ENCODE measurements at regions not wholly inside any gene's neighbourhood (a gene's known extent, or its start where the extent isn't known, plus 50 kb on each side); places are given as distances from the start of the nearest gene placed in this dataset.
"Not testable (repeated sequence)": the region's sequence is repeated elsewhere in the genome, so short reads cannot be mapped to it uniquely, and the experiment has no call there.

DNA sequence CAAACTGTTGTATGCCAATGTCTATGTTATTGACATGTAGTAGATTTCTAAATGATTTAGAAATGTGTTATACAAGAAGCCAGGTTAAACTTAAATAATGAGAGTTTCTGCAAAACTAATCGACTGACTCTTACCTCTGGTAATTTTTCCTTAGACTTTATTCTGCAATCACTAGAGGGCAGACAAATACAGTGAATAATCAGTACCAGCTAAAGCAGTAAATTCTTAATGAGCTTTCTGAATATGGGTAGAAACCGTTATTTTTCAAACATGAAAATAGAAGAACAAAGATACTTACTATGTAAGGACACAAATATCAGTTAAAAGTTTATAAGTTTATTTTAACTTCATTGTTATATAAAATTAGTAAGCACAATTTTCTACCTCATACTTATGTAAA is 97.9 kb upstream of the RGS1 start:
- DNase-seq, result peak; percentile 27

DNA sequence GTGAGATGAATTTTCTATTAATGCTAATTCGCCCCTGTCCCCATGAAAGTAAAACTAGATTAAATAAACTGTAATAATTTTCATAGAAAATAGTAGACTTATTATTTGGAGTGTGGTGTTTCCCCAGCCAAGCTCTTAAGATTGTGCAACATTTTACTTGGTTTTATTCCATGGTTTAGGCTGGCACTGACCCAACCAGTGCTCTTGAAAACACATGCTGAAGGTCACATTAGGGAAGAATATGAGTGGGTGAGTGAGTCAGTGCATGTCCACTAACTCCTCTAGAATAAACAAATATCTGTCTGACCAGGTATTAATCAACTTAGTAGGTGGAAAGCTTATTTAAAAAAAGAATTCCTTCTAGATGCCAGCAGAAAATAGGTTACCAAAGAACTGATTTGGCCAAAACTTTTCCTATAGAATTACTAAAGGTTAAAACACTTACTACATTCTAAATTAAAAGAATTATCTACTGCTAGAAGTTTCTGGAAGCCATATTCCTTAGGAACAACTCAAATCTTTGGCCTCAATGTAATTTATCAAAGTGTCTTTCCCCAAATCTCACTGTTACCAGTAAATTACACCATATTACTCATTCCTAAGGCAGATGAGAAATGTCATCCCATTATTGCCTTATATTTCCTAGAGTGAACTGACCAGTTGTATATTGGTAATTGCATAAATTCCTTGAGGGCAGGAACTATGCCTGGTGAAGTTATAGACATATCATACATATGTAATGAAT is 89.7 kb upstream of the RGS1 start:
- no peak for DNase-seq

DNA sequence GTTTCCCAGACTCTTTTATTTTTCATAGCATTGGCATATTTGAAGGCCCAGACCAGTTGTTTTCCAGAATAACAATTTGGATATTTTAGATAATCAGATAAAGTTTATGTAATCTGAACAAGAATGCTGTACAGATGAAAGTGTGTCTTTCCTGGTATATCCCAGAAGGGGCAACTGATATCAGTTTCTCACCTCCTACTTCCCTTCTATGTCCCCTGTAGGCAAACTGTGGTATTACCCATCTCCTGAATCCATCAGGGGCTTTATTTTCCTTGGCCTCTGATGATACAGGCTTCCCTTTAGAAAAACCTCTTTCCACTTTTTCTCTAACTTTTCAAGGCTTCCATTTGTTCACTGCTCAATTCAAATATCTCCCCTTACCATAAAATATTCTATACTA is 87.5 kb upstream of the RGS1 start:
- DNase-seq, result no peak

DNA sequence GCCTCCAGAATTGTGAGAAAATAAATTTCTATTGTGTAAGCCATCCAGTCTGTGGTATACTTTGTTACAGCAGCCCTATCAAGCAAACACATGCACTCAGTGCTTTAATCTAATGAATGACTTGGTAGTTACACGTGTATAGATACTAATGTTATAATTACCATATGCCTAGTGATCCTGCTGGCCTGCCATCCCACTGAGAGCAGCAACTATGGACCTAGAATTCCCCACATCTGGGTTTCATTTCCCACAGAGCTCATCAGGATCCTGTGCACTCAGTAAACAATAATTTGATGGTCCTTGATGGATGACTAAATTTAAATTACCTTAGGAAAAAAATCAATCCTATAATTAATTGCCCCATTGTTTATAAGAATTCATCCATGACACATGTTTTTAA is 86.5 kb upstream of the RGS1 start:
- no peak for DNase-seq

DNA sequence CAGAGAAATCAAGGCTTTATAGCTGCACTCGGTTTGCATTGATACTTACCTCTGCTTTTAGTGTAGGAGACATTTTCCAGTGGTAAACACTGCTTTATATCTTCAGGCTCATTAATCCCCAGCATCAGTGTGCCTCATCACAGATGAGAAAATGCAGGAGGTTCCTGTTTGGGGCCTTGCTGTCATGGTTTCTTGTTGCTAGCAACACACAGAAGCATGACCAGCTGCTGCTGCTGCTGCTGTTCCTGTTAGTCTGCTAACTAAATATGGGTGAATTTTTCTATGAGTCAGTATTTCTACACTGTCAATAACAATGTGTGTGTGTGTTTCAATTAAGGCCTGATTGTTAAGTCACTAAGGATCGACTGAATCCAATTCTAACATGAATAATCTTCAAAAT is 85.8 kb upstream of the RGS1 start:
- DNase-seq, result peak; percentile 60

DNA sequence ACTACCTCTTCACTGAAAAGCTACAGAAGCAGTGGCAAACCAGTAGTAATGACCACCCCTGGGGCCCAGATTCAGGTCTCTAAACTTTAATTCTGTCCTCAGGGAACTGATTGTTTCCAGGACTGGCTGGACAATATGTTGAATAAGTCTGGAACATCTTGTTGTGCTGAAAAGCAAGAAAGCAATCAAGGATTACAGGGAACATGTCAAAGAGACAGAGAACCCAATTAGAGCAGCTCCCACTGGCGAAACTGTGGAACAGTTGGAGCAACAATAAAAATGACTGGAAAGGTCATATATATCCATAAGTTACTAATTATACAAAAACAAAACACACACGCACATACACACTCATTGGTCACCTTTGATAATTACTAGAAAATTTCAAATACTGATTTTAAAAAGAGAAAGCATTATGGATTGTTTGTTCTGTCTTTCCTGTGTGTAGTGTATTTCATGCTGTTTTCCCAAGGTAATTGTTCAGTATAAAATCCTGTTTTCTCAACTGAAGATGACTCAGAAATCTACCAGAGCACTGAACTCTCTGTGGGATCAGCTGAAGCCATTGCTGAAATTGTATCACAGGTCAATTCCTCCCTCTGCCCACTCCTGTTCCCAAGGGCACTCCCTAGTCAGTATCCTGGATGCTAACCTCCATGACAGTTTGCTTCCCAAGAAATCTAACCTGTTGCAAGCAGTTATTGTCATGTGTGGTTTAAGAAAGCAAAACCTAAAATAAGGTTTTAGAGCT is 83.6 kb upstream of the RGS1 start:
- no peak for DNase-seq

DNA sequence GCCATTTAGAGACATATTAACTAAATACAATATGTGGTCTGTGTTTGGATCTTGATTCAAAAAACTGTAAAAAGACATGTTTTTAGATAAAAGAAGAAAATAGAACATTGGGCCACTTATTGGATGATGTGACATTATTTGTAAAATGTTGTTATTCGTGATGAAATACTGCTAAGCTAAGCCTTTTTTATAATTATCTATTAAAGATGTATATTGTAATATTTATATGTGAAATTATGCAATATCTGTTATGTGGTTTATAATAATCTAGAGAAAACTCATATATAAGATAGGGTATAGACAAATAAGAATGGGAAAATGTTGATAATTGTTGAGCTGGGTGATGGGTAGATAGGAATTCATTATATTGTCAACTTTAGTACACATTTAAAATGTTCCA is 82.0 kb upstream of the RGS1 start:
- DNase-seq, result no peak

DNA sequence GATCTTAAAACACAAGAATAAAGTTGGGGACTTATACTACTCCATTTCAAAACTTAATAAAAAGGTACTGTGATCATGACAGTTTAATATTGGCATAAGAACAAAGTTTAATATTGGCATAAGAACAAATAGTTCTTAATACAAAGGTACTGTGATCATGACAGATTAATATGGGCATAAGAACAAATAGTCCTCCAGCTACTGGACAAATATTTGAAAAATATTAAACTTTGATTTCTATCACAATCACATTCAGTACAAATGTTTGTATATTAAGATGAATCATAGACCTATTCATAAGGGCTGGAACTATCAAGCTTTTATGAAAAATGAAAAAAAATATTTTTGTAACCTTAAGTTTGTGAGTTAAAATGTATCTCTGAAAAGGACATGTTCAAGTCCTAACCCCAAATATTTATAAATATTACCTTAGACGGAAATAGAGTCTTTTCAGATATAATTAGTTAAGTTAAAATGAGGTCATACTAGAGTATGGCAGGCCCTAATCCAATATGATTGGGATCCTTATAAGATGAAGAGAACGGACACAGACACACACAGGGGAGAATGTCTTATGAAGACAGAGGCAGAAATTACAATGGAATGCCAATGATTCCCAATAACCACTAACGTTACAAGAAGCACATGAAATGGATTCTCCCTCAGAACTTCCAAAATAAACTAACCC is 79.1 kb upstream of the RGS1 start:
- no peak for DNase-seq

DNA sequence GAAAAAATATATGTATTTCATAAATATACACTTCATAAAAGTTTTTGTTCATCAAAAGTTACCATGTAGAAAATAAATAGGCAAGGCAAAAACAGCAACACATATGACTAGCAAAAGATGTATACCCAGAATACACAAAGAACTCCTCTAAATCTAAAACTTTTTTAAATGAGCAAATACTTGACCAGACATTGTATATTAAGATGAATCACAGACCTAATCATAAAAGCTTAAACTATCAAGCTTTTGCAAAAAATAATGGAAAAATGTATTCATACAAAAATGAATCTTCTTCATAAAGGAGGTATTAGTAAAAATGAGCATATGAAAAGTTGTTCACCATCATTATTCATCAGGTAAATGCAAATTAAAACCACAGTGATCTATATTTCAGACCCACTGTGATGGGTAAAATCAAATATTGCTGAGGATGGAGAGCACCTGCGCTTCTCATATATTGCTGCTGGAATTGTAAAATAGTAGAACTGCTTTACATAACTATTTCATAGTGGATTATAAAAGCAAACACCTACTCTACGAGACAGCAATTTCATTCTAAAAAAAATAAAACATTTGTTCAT is 78.3 kb upstream of the RGS1 start:
- no peak for DNase-seq

DNA sequence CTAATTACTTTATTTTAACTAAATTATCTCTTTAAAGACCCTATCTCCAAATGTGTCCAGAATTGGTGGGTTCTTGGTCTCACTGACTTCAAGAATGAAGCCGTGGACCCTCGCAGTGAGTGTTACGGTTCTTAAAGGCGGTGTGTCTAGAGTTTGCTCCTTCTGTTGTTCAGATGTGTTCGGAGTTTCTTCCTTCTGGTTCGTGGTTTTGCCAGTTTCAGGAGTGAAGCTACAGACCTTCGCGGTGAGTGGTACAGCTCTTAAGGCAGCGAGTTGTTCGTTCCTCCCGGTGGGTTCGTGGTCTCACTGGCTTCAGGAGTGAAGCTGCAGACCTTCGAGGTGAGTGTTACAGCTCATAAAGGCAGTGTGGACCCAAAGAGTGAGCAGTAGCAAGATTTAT is 77.5 kb upstream of the RGS1 start:
- not testable (repeated sequence) for DNase-seq

DNA sequence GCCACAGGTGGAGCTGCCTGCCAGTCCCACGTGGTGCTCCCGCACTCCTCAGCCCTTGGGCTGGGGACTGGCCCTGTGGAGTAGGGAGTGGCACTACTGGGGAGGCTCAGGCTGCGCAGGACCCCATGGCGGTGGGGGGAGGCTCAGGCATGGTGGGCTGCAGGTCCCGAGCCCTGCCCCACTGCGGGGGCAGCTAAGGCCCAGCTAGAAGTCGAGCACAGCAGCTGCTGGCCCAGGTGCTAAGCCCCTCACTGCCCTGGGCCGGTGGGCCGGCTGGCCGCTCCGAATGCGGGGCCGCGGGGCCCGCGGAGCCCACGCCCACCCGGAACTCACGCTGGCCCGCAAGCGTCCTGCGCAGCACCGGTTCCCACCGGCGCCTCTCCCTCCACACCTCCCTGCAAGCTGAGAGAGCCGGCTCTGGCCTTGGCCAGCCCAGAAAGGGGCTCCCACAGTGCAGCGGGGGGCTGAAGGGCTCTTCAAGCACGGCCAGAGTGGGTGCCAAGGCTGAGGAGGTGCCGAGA is 76.5 kb upstream of the RGS1 start:
- not testable (repeated sequence) for DNase-seq

DNA sequence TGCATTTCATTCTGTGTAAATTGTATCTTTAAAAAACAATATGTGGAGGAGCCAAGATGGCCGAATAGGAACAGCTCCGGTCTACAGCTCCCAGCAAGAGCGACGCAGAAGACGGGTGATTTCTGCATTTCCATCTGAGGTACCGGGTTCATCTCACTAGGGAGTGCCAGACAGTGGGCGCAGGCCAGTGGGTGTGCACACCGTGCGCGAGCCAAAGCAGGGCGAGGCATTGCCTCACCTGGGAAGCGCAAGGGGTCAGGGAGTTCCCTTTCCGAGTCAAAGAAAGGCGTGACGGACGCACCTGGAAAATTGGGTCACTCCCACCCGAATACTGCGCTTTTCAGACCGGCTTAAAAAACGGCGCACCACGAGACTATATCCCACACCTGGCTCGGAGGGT is 75.0 kb upstream of the RGS1 start:
- not testable (repeated sequence) for DNase-seq

DNA sequence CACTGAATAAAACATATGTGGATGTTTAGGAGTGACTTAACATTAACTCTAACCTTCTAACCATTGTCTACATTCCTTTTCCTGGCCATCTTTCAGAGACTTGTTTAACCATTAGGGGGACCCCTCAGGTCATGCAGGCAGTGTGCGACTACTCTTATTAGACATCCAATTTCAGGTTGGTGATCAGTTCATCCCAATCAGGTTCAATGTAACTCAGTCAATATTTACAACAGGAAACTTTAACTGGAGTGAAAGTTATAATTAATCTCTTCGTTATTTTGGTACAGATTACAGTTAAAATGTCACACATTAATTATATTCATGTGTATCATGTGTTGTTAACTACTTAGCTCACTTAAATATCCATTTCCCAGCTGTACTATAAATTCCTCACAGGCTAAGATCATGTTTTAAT is 68.8 kb upstream of the RGS1 start:
- no peak for DNase-seq

DNA sequence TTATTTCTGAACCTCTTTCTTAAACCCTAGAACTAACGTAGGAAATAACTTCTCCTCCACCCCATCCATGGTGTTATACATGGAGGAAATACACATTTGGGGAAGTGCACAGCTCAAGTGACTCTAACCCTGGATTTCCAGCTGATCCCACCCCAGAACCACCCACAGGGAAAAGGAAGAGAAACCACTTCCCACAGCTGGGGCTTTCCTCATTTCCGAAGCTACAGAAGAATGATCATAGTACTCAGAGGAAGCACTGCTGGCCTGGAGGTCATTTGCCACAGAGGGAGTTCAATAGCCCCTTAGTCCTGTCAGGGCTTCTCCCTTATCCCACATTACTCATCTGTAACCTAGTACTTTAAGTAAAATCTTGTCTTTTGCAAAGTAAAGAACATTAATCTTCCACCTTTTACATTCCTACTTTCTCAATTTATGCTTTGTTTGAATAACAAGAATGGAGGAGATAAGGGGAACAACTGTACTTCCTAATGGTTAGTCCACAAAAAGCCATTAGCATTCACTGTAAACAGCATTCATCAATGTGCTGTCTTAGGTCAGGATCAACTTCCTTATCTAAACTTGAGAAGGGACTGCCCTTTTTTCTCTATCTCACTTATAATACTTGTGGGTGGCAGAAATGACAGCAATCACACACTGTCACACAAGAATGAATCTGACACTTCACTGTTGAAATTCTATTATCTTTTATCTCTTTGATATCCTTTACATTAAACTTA is 63.0 kb upstream of the RGS1 start:
- no peak for DNase-seq

DNA sequence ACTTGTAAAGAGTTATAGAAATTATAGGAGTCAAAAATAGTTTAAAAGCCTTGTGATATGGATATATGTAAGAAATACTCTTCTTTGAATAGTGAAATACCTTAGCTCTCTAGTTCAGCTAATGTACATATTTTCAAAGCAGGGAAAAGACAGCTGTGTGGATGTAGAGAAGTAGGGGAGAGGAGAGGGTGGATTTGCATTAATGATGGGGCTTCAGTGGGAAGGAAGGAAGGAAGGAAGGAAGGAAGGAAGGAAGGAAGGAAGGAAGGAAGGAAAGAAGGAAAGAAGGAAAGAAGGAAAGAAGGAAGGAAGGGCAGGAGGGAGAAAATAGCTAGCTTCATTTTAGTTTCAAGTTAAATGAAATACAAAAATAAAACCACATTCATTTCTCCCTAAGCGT is 62.4 kb upstream of the RGS1 start:
- no peak for DNase-seq

DNA sequence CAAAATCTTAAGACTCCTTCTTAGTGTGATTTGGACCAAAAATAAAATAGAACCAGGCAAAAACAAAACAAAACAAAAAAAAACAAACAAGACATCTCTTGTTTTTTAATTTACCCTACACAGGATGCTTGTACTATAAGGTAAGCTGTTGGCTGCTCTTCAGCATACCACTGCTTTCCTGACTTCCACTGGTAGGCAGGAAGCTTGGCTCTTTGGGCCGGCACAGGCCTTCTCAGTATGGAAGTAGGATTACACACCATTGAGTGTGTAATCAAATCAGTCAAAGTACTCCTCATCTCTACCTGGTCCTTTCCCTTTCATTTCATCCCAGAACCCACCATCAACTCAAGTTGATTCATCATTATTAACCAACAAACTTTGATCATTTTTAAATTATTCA is 61.9 kb upstream of the RGS1 start:
- DNase-seq, result no peak

DNA sequence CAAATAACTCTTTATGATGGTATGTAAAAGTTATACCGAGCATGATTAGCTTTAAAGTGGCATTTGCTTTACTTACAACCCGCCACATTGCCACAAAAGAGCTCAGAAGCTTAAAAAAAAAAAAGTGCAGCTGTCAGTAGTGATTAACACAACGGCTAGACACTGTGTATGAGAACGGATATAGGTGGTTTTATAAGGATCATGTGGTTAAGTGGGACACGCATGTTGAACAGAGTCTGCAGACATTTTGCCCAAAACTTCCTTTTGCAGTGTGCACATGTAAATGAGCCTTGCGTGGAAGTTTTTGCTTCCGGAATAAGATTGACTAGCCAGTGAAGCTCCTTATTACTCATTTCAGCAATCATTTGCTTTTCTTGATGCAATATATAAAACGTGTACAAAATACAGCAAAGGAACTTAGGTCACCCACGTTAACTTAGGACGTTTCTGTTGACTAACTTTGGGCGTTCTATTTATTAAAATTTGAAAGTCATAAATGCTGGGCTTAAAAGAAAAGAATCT is 58.7 kb upstream of the RGS1 start:
- no peak for DNase-seq

DNA sequence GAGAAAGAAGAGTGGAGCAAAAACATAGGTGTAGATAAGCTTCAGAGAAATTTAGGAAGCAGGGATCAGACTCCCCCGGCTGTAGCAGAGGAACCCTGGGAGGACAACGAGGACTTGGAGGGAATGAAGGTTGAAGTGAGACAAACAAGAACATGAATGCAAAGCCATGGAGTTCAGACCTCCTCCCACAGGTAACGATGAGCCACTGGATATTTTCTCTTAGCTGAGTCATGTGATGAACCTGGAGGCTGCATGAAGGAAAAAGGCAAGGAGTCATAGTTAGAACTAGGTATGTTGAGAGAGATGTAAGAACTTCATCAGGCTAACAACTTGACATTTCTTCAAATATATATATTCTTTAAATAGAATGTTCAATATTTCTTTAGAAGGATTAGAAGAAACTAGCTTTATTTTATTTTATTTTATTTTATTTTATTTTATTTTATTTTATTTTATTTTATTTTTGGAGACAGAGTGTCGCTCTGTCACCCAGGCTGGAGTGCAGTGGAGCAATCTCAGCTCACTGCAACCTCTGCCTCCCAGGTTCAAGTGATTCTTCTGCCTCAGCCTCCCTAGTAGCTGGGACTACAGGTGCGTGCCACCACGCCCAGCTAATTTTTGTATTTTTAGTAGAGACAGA is 57.7 kb upstream of the RGS1 start:
- not testable (repeated sequence) for DNase-seq

DNA sequence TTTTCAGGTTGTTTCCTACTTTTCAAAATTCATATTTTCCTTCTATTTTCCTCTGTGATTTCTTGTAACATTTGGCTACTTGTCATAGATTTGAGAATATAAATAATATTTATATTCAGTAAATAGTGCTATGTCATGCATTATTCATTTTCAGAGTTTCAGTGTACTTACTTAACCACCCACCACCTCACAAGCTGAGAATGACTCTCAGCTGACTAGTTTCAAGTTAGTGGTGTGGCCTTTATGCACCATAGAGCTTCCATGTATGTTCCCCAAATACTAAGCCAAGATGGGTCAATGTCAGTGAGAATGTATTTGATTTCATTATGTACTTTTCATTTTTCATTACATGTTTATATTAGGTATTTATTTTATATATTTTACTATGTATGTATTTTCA is 56.9 kb upstream of the RGS1 start:
- DNase-seq, result no peak

DNA sequence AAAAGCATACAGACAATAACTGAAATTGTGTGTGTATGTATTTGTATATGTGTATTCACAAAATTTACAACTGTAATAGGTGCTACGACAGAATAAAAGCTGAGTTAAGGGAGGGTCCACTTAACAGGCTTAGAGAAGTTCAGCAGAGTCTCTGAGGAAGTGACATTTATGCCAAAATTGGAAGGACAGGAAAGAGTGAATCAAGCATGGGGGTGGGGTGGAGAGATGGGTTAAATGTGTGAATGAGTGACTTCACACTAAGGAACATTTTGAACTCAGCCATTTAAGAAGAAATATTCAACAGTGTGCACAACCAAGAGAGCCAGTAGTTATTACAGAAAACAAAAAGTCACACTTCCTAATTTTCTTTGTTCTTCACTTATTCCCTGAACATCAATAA is 53.8 kb upstream of the RGS1 start:
- DNase-seq, result no peak

DNA sequence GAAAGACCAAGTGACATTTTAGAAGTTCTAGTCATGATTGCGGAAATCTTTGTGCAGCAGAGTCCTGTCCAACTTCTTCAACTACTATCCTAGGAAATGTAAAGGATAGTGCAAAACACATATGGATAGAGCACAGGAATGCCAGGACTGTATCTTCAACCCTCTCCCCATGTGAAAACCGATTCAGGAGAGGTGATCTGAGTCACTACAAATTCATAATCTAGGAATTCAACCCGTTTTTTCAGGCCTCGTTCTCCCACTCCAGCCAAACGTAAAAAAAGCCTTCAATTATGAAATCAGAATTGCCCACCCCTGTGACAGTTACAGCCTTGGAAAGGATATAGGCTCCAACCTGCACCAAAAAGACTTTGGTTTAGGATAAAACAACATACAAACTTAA is 52.9 kb upstream of the RGS1 start:
- DNase-seq, result no peak

DNA sequence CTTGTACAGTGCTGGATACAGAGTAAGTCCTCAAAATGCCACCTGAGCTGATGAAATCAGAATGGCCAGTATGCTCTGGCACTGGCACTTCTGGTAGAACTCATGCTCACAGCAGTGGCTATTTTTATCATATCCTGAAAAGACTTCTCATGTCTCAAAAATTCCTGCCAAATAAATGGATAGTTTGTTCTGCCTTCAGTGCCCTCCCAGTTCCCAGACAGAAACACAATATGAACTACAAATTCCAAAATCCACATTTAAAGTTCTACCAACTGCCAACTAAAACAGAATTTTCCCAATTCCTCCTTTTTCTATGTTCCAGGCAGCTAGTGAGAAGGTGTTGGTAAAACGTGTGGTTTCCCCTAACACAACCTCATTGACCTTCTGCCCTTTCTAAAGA is 51.4 kb upstream of the RGS1 start:
- DNase-seq, result no peak

All from NCI-H345 (cell line).